ENCODE measurements at regions not wholly inside any gene's neighbourhood (a gene's known extent, or its start where the extent isn't known, plus 50 kb on each side); places are given as distances from the start of the nearest gene placed in this dataset.

DNA sequence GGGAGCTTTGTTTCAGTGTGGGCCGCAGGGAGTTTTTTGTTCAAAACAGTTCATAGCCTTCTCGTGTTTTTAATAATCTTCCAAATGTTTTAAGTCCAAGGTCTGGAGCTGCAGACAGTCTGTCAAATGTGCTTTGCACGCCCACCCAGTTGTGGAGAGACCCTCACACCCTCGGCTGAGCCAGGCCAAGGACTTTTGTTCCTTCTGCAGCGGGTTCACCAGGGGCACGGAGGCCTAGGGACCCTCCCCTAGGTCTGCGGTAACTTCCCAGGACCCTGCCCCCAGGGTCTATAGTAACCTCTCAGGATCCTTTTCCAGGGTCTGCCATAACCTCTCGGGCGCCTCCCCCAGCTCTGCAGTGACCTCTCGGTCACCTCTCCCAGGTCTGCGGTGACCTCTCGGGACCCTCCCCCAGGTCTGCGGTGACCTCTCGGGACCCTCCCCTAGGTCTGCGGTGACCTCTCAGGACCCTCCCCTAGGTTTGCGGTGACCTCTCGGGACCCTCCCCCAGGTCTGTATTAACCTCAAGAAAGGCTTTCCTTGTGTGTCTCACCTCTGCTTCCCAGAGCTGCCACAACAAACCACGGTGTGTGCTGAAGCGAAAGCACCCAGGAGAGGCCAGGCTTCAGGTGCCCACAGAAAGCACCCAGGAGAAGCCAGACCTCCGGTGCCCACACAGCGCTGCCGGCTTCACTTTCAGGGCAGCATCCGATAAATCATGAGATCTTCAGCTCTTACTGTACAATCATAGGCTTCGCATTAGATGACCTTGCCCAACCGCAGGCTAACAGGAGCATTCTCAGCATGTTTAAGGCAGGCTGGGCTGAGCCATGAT is 301.9 kb upstream of the SALL3 start:
- DNase-seq (ENCODE audit: low read depth, low spot score): no peak
- H3K4me3 ChIP-seq (ENCODE audit: low read length): no peak overlapping the region
- no peaks in the 10 kb centered on the region for H3K27me3 ChIP-seq (ENCODE audit: control insufficient read depth, insufficient read depth, low read length)
- no peaks in the 10 kb centered on the region for H3K9me3 ChIP-seq (ENCODE audit: control insufficient read depth, insufficient read depth, low read length)
- WGBS (ENCODE audit: insufficient coverage, insufficient read length): no CpG with 5 or more reads among the region's 25 CpGs
- H3K36me3 ChIP-seq (ENCODE audit: control insufficient read depth, insufficient read depth, low read length): no peaks in the 10 kb centered on the region
- H3K27ac ChIP-seq (ENCODE audit: low read length): no peak overlapping the region
- H3K4me1 ChIP-seq (ENCODE audit: control insufficient read depth, insufficient read depth, low read length): no peaks in the 10 kb centered on the region

DNA sequence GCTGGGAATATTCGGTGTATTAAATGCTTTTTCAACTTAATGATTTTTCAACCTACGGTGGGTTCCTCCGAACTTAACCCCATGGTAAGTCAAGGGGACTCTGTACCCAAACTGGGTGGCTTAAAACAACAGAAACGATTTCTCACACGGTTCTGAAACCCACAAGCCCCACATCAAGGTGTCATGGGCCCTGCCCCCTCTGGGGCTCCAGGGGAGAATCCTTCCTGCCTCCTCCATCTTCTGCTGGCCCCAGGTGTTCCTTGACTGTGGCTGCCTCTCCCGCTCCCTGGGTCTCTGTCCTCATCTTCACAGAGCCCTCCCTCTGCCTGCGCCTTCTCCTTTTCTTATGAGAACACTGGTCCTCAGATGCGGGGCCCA is 301.3 kb upstream of the SALL3 start:
- no peaks in the 10 kb centered on the region for H3K27me3 ChIP-seq (ENCODE audit: control insufficient read depth, insufficient read depth, low read length)
- no peak overlapping the region for H3K4me3 ChIP-seq (ENCODE audit: low read length)
- DNase-seq (ENCODE audit: low read depth, low spot score): no peak
- no peaks in the 10 kb centered on the region for H3K4me1 ChIP-seq (ENCODE audit: control insufficient read depth, insufficient read depth, low read length)
- WGBS (ENCODE audit: insufficient coverage, insufficient read length): no CpG with 5 or more reads among the region's 8 CpGs
- H3K36me3 ChIP-seq (ENCODE audit: control insufficient read depth, insufficient read depth, low read length): no peaks in the 10 kb centered on the region
- no peaks in the 10 kb centered on the region for H3K9me3 ChIP-seq (ENCODE audit: control insufficient read depth, insufficient read depth, low read length)
- H3K27ac ChIP-seq (ENCODE audit: low read length): no peak overlapping the region

DNA sequence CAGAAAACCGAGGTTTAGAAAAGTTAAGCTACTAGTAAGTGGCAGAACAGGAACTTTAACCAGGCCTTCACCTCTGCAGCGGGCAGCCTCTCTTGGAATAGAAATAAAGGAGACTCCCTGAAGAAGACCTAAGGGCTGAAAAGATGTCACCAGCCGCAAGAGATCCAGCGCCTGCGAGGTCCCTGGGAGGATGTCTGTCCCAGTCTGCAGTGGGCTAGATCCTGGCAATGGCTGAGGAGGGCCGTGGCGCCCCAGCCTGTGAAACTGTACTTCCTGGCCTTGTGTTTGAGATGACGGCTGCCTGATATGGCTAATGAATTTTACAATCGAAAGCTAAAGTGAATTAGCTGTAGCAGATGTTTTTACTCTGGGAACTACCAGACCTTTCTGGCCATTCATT is 300.6 kb upstream of the SALL3 start:
- H3K27ac ChIP-seq (ENCODE audit: low read length): no peak overlapping the region
- H3K9me3 ChIP-seq (ENCODE audit: control insufficient read depth, insufficient read depth, low read length): no peaks in the 10 kb centered on the region
- H3K36me3 ChIP-seq (ENCODE audit: control insufficient read depth, insufficient read depth, low read length): no peaks in the 10 kb centered on the region
- no peaks in the 10 kb centered on the region for H3K27me3 ChIP-seq (ENCODE audit: control insufficient read depth, insufficient read depth, low read length)
- WGBS (ENCODE audit: insufficient coverage, insufficient read length): no CpG with 5 or more reads among the region's 9 CpGs
- H3K4me1 ChIP-seq (ENCODE audit: control insufficient read depth, insufficient read depth, low read length): no peaks in the 10 kb centered on the region
- H3K4me3 ChIP-seq (ENCODE audit: low read length): no peak overlapping the region
- DNase-seq (ENCODE audit: low read depth, low spot score): no peak

DNA sequence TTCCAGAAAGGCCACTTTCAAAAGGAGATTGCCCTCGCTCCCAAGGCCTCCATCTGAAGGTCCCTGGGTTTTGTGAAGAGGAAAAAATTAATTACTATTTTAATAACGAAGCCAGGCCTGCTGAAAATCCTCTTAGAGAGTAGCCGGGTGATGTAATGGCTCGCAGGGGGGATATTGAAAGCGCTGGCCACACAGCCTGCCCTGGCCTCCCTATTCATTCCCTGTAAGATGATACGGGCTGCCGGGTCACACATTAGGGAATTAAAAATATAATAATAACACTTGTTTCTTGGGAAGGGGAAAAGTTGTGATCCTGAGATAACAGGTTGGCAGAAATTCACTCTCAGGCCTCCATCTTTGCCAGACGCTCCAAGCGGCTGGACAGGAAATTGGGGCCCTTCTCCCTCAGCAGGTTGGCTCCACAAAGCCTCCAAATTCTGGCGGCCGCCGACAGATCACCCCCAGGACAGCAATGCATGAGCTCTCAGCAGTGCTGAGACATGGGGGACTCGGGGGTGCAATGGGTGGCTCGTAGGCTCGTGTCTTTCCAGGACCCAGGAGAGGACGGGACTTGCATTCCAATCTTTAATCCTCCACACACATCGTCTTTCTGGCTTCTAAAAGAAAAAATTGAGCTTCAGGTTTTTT is 299.9 kb upstream of the SALL3 start:
- WGBS (ENCODE audit: insufficient coverage, insufficient read length): no CpG with 5 or more reads among the region's 17 CpGs
- no peaks in the 10 kb centered on the region for H3K36me3 ChIP-seq (ENCODE audit: control insufficient read depth, insufficient read depth, low read length)
- no peak overlapping the region for H3K4me3 ChIP-seq (ENCODE audit: low read length)
- H3K9me3 ChIP-seq (ENCODE audit: control insufficient read depth, insufficient read depth, low read length): no peaks in the 10 kb centered on the region
- H3K27me3 ChIP-seq (ENCODE audit: control insufficient read depth, insufficient read depth, low read length): no peaks in the 10 kb centered on the region
- no peaks in the 10 kb centered on the region for H3K4me1 ChIP-seq (ENCODE audit: control insufficient read depth, insufficient read depth, low read length)
- no peak for DNase-seq (ENCODE audit: low read depth, low spot score)
- no peak overlapping the region for H3K27ac ChIP-seq (ENCODE audit: low read length)

DNA sequence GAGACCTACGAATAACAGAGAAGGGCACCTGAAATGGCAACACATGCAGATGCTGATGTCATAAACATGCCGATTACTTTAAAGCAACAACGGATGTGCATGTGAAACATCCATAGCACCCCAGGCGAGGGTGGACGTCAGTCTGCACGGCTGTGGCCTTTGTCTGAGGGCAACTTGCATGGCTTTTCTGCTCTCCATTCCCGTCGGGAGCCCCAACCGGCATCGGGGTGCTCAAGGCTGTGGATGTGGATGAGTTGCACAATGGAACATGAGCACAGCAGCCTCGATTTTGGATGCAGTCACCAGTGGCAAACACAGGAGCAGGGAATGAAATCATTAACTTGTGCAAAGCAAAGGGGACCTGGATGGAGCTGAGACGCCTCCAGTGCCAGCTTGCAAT is 298.2 kb upstream of the SALL3 start:
- no peak for DNase-seq (ENCODE audit: low read depth, low spot score)
- WGBS (ENCODE audit: insufficient coverage, insufficient read length): no CpG with 5 or more reads among the region's 12 CpGs
- H3K36me3 ChIP-seq (ENCODE audit: control insufficient read depth, insufficient read depth, low read length): no peaks in the 10 kb centered on the region
- no peaks in the 10 kb centered on the region for H3K4me1 ChIP-seq (ENCODE audit: control insufficient read depth, insufficient read depth, low read length)
- no peak overlapping the region for H3K27ac ChIP-seq (ENCODE audit: low read length)
- no peaks in the 10 kb centered on the region for H3K27me3 ChIP-seq (ENCODE audit: control insufficient read depth, insufficient read depth, low read length)
- H3K9me3 ChIP-seq (ENCODE audit: control insufficient read depth, insufficient read depth, low read length): no peaks in the 10 kb centered on the region
- no peak overlapping the region for H3K4me3 ChIP-seq (ENCODE audit: low read length)

DNA sequence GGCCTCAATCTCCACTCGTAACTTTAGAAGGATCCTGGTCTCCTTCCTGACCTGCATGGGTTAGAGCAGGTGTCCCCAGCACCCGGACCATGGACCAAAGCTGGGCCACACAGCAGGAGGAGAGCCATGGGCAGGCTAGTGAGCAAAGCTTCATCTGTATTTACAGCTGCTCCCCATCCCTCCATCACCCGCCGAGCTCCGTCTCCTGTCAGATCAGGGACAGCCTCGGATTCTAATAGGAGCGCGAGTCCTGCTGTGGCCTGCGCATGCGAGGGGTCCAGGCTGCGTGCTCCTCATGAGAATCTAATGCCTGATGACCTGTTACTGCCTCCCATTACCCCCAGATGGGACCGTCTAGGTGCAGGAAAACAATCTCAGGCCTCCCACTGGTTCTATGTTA is 297.7 kb upstream of the SALL3 start:
- no peaks in the 10 kb centered on the region for H3K36me3 ChIP-seq (ENCODE audit: control insufficient read depth, insufficient read depth, low read length)
- no peaks in the 10 kb centered on the region for H3K4me1 ChIP-seq (ENCODE audit: control insufficient read depth, insufficient read depth, low read length)
- WGBS (ENCODE audit: insufficient coverage, insufficient read length): no CpG with 5 or more reads among the region's 12 CpGs
- no peak overlapping the region for H3K4me3 ChIP-seq (ENCODE audit: low read length)
- H3K27ac ChIP-seq (ENCODE audit: low read length): no peak overlapping the region
- H3K27me3 ChIP-seq (ENCODE audit: control insufficient read depth, insufficient read depth, low read length): no peaks in the 10 kb centered on the region
- no peak for DNase-seq (ENCODE audit: low read depth, low spot score)
- no peaks in the 10 kb centered on the region for H3K9me3 ChIP-seq (ENCODE audit: control insufficient read depth, insufficient read depth, low read length)

DNA sequence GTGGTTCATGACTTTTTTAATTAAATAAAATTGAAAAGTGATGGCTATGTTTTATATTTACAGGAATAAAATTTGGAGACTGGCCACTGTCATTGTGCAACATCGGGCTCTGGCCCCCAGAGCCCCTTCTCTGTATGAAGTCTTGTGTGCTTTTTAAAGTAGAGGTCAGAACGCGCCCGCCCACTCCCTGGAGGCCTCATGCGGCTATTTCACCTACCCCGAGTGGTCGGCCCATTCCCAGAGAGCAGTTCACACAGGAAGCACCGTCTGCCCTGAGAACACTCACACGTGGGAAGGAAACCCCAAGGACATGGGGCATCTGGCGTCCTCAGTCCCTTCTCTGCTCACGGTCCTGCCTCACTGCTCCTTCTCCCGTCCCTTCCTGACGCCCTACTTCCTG is 296.9 kb upstream of the SALL3 start:
- no peak for DNase-seq (ENCODE audit: low read depth, low spot score)
- no peaks in the 10 kb centered on the region for H3K36me3 ChIP-seq (ENCODE audit: control insufficient read depth, insufficient read depth, low read length)
- no peaks in the 10 kb centered on the region for H3K9me3 ChIP-seq (ENCODE audit: control insufficient read depth, insufficient read depth, low read length)
- no peak overlapping the region for H3K27ac ChIP-seq (ENCODE audit: low read length)
- H3K27me3 ChIP-seq (ENCODE audit: control insufficient read depth, insufficient read depth, low read length): no peaks in the 10 kb centered on the region
- no peaks in the 10 kb centered on the region for H3K4me1 ChIP-seq (ENCODE audit: control insufficient read depth, insufficient read depth, low read length)
- no peak overlapping the region for H3K4me3 ChIP-seq (ENCODE audit: low read length)
- no CpG with 5 or more reads among the region's 13 CpGs for WGBS (ENCODE audit: insufficient coverage, insufficient read length)

DNA sequence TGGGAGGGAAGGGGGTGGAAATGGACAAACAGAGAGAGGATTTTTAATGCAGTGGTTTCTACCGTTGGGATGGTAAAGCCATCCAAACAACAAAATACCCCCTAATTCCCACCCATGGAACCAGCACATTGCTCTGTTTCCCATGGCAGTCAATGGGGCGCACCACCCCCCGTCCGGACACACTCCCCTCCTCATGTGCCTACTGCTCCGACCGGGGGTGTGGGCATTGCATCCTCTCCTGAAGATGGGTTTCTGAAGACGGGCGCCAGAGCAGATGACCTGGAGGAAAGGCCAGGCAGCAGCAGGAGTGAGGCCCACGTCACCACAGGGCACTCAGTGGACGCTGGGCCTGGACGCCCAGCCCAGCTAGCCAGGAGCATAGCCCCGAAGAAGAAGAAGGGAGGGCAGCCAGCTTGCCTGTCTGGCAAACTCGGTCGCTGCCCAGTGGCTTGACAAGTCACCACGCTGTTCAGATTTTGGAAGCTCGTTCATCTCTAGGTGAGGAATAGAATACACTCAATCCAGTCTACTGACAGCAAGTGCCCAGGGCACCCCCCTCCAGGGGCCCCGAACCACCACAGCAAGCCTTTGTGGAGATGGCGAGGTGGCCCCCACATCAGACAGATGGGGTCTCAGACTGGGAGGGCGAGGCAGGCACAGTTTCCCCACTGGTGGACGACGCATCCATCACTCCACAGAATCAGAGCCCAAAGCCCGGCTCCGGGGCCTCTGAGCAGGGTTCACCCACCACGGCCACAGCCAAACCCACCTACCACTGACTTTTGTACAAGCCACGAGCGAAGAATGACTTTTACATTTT is 296.2 kb upstream of the SALL3 start:
- H3K4me1 ChIP-seq (ENCODE audit: control insufficient read depth, insufficient read depth, low read length): no peaks in the 10 kb centered on the region
- H3K36me3 ChIP-seq (ENCODE audit: control insufficient read depth, insufficient read depth, low read length): no peaks in the 10 kb centered on the region
- no peak overlapping the region for H3K4me3 ChIP-seq (ENCODE audit: low read length)
- no CpG with 5 or more reads among the region's 26 CpGs for WGBS (ENCODE audit: insufficient coverage, insufficient read length)
- no peaks in the 10 kb centered on the region for H3K27me3 ChIP-seq (ENCODE audit: control insufficient read depth, insufficient read depth, low read length)
- H3K9me3 ChIP-seq (ENCODE audit: control insufficient read depth, insufficient read depth, low read length): no peaks in the 10 kb centered on the region
- H3K27ac ChIP-seq (ENCODE audit: low read length): no peak overlapping the region
- no peak for DNase-seq (ENCODE audit: low read depth, low spot score)

DNA sequence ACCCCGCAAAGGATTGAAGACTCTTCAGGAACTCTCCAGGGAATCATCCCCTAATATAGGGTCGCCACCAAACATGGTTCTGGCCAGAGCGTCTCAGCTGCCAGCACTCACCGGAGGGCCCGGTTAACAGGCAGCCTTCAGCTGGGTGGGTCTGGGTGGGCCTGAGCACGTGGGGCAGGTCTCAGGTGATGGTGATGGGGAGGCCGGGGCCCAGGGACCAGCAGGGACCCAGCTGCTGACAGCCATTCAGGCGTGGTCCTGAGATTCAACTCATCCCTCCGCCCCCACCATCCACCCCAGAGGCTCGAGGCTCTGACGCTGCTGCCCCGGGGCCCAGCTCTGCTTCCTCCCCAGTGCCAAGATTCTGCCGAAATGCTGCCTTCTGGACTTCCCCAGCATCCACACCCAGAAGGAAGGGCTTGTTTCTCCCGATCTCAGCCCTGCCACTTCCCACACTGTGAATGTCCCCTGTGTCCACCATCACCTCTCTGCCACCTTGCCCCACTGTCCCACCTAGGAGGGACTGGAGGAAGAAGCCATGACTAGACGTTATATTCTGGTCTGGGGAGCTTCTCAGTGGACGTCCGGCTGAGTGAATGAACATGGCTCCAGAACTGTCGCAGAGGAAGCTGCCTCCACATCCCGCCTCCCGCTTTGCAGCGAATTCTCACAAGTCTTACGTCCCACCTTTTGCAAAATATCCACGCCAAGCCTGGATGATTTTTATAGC is 294.2 kb upstream of the SALL3 start:
- Histone ChIP-seq H3K9me3 (ENCODE audit: control insufficient read depth, insufficient read depth, low read length) (no peaks in the 10 kb centered on the region), H3K36me3 (ENCODE audit: control insufficient read depth, insufficient read depth, low read length) (no peaks in the 10 kb centered on the region), H3K27me3 (ENCODE audit: control insufficient read depth, insufficient read depth, low read length) (no peaks in the 10 kb centered on the region), H3K27ac (ENCODE audit: low read length) (no peak overlapping the region), H3K4me3 (ENCODE audit: low read length) (no peak overlapping the region), H3K4me1 (ENCODE audit: control insufficient read depth, insufficient read depth, low read length) (no peaks in the 10 kb centered on the region)
- DNase-seq (ENCODE audit: low read depth, low spot score): no peak
- WGBS (ENCODE audit: insufficient coverage, insufficient read length): no CpG with 5 or more reads among the region's 23 CpGs

DNA sequence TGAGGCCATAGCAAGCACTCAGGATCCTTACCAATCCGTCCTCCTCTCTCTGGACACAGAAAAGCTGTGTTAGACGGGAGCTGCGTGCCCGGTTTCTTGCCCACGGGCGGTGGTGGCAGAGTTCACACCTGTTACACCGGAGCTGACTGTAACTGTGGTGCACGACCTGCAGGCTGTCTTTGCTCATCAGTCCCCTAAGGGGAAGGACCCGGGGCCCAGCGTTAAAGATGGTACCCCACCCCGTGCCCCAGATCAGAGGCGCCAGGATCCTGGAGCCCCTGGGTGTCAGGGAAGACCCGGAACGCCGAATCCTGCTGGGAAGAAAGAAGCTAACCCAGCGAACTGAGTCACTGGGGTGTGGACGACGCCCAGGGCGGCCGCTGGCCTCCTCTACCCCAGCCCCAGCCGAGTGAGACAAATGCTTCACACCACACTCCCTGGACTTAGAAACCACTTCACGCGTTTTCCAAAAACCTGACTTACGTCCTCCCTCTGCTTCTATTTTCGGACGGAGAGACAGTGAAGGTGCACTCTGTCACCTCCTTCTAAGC is 293.6 kb upstream of the SALL3 start:
- WGBS (ENCODE audit: insufficient coverage, insufficient read length): no CpG with 5 or more reads among the region's 26 CpGs
- no peak overlapping the region for H3K4me3 ChIP-seq (ENCODE audit: low read length)
- H3K4me1 ChIP-seq (ENCODE audit: control insufficient read depth, insufficient read depth, low read length): no peaks in the 10 kb centered on the region
- no peak for DNase-seq (ENCODE audit: low read depth, low spot score)
- H3K36me3 ChIP-seq (ENCODE audit: control insufficient read depth, insufficient read depth, low read length): no peaks in the 10 kb centered on the region
- no peaks in the 10 kb centered on the region for H3K27me3 ChIP-seq (ENCODE audit: control insufficient read depth, insufficient read depth, low read length)
- H3K27ac ChIP-seq (ENCODE audit: low read length): no peak overlapping the region
- H3K9me3 ChIP-seq (ENCODE audit: control insufficient read depth, insufficient read depth, low read length): no peaks in the 10 kb centered on the region
